ENCODE measurements at regions not wholly inside any gene's neighbourhood (a gene's known extent, or its start where the extent isn't known, plus 50 kb on each side); places are given as distances from the start of the nearest gene placed in this dataset.

- Histone ChIP-seq H3K4me1 (peaks cover 3 to 22% of the 10 kb centered on the region in 2 donors), H3K9me3 (peaks cover 0 to 5% of the 10 kb centered on the region in 2 donors), H3K36me3 (no peaks in the 10 kb centered on the region), H3K27ac (peak overlapping the region; percentile 75 to 91), H3K4me3 (no peak overlapping the region), H3K27me3 (no peaks in the 10 kb centered on the region)
- no peak for TF ChIP-seq CTCF (IDR thresholded peaks at IDR 0.05)
- DNase-seq (ENCODE audit: low spot score), result no peak
Measured at GRCh38 chr9:108142142-108142503, 652.6 kb upstream of the KLF4 start.

GRCh38 chr9:108139900-108140299, 650.3 kb upstream of the KLF4 start:
- H3K36me3 ChIP-seq, result no peaks in the 10 kb centered on the region
- no peak overlapping the region for H3K27ac ChIP-seq
- H3K4me3 ChIP-seq, result no peak overlapping the region
- peaks cover 0 to 5% of the 10 kb centered on the region in 2 donors for H3K9me3 ChIP-seq
- no peak for DNase-seq (ENCODE audit: low spot score)
- H3K4me1 ChIP-seq, result peaks cover 3 to 22% of the 10 kb centered on the region in 2 donors
- no peaks in the 10 kb centered on the region for H3K27me3 ChIP-seq
- TF ChIP-seq CTCF (IDR thresholded peaks at IDR 0.05), result no peak

- Histone ChIP-seq H3K27ac (no peak overlapping the region), H3K4me3 (no peak overlapping the region), H3K27me3 (no peaks in the 10 kb centered on the region), H3K4me1 (peaks cover 3 to 22% of the 10 kb centered on the region in 2 donors), H3K36me3 (no peaks in the 10 kb centered on the region), H3K9me3 (peaks cover 0 to 5% of the 10 kb centered on the region in 2 donors)
- TF ChIP-seq CTCF (IDR thresholded peaks at IDR 0.05), result no peak
- no peak for DNase-seq (ENCODE audit: low spot score)
Measured at GRCh38 chr9:108138516-108138915, 648.9 kb upstream of the KLF4 start.

- H3K27me3 ChIP-seq, result no peaks in the 10 kb centered on the region
- H3K4me3 ChIP-seq, result no peak overlapping the region
- no peaks in the 10 kb centered on the region for H3K36me3 ChIP-seq
- no peak for TF ChIP-seq CTCF (IDR thresholded peaks at IDR 0.05)
- peaks cover under 1 to 3% of the 10 kb centered on the region in 2 donors for H3K4me1 ChIP-seq
- DNase-seq (ENCODE audit: low spot score), result no peak
- no peak overlapping the region for H3K27ac ChIP-seq
- H3K9me3 ChIP-seq, result peaks cover 0 to 5% of the 10 kb centered on the region in 2 donors
Measured at GRCh38 chr9:108136656-108137055, 647.1 kb upstream of the KLF4 start.

GRCh38 chr9:108134486-108135128, 645.0 kb upstream of the KLF4 start:
- H3K27me3 ChIP-seq, result no peaks in the 10 kb centered on the region
- no peak for DNase-seq (ENCODE audit: low spot score)
- H3K4me1 ChIP-seq, result no peaks in the 10 kb centered on the region
- TF ChIP-seq CTCF (IDR thresholded peaks at IDR 0.05), result no peak
- no peaks in the 10 kb centered on the region for H3K36me3 ChIP-seq
- no peak overlapping the region for H3K4me3 ChIP-seq
- H3K9me3 ChIP-seq, result peaks cover 0 to 5% of the 10 kb centered on the region in 2 donors
- H3K27ac ChIP-seq, result no peak overlapping the region

GRCh38 chr9:108133680-108134079, 644.1 kb upstream of the KLF4 start:
- Histone ChIP-seq H3K27ac (no peak overlapping the region), H3K4me1 (no peaks in the 10 kb centered on the region), H3K9me3 (peaks cover 0 to 5% of the 10 kb centered on the region in 2 donors), H3K27me3 (no peaks in the 10 kb centered on the region), H3K36me3 (no peaks in the 10 kb centered on the region), H3K4me3 (no peak overlapping the region)
- TF ChIP-seq CTCF (IDR thresholded peaks at IDR 0.05), result no peak
- DNase-seq (ENCODE audit: low spot score), result no peak
